Stimulated activated CD8-positive, alpha-beta memory T cell treated with anti-CD3 and anti-CD28 coated beads, Interleukin-4, amount 100 ng/mL, for 24 hours (primary cell): ENCODE measurements at regions not wholly inside any gene's neighbourhood (a gene's known extent, or its start where the extent isn't known, plus 50 kb on each side); places are given as distances from the start of the nearest gene placed in this dataset.

ENCODE experiments used
- DNase-seq: peaks from one replicate; pipeline ENCODE4 v3.0.0-alpha.2; 2020; ENCODE audit warnings: low read depth

- DNase-seq = no peak
These were observed 53.0 kb upstream of the DAZL start for GRCh38 chr3:16658004-16658924.

GRCh38 chr3:16658925-16659793, 53.9 kb upstream of the DAZL start:
- DNase-seq = no peak

GRCh38 chr3:16663854-16664712, 58.9 kb upstream of the DAZL start:
- no peak for DNase-seq

GRCh38 chr3:16665282-16665741, 60.1 kb upstream of the DAZL start:
- DNase-seq = no peak

GRCh38 chr3:16666206-16666605, 61.0 kb upstream of the DAZL start:
- DNase-seq = no peak

GRCh38 chr3:16667633-16668032, 62.4 kb upstream of the DAZL start:
- no peak for DNase-seq

GRCh38 chr3:16668776-16669545, 63.7 kb upstream of the DAZL start:
- no peak for DNase-seq

GRCh38 chr3:16670191-16670590, 65.0 kb upstream of the DAZL start:
- DNase-seq = no peak

- DNase-seq = no peak
These were observed 66.5 kb upstream of the DAZL start for GRCh38 chr3:16671690-16672089.

GRCh38 chr3:16673530-16673929, 68.3 kb upstream of the DAZL start:
- DNase-seq = no peak

GRCh38 chr3:16675805-16676204, 70.6 kb upstream of the DAZL start:
- no peak for DNase-seq

- no peak for DNase-seq
These were observed 81.5 kb upstream of the DAZL start for GRCh38 chr3:16686679-16687078.

- DNase-seq = no peak
These were observed 82.0 kb upstream of the DAZL start for GRCh38 chr3:16687221-16687620.

- DNase-seq = no peak
These were observed 87.5 kb upstream of the DAZL start for GRCh38 chr3:16692486-16693344.

GRCh38 chr3:16693820-16694219, 88.6 kb upstream of the DAZL start:
- DNase-seq = no peak

GRCh38 chr3:16695710-16696109, 90.5 kb upstream of the DAZL start:
- DNase-seq = no peak

- no peak for DNase-seq
These were observed 92.4 kb upstream of the DAZL start for GRCh38 chr3:16697443-16698147.

- DNase-seq = no peak
These were observed 95.4 kb upstream of the DAZL start for GRCh38 chr3:16700651-16701050.

- no peak for DNase-seq
These were observed 99.7 kb upstream of the DAZL start for GRCh38 chr3:16704941-16705340.

GRCh38 chr3:16707260-16707659, 102.0 kb upstream of the DAZL start:
- DNase-seq = no peak
